ENCODE measurements at regions not wholly inside any gene's neighbourhood (a gene's known extent, or its start where the extent isn't known, plus 50 kb on each side); places are given as distances from the start of the nearest gene placed in this dataset.

GRCh38 chr9:13575558-13575957, 296.1 kb upstream of the MPDZ start (continued):
- no peak for TF ChIP-seq CTCF (conservative IDR thresholded peaks at IDR 0.05; ENCODE audit: low read depth in 2 of 2)
- TF ChIP-seq REST (IDR thresholded peaks at IDR 0.05; ENCODE audit: unreplicated experiment), result no peak

GRCh38 chr9:13570068-13570974, 290.8 kb upstream of the MPDZ start:
- Histone ChIP-seq H3K79me2 (replicated peaks; ENCODE audit: insufficient read depth) (no peaks in the 10 kb centered on the region), H4K20me1 (replicated peaks; ENCODE audit: insufficient read depth) (no peaks in the 10 kb centered on the region), H3K27me3 (ENCODE audit: insufficient read depth) (no peaks in the 10 kb centered on the region), H3K9me2 (ENCODE audit: insufficient read depth) (no peaks in the 10 kb centered on the region), H3K27ac (ENCODE audit: low read depth) (no peak overlapping the region), H2AFZ (no peak overlapping the region), H3K4me1 (ENCODE audit: insufficient read depth) (peaks cover 7% of the 10 kb centered on the region), H3F3A (replicated peaks; ENCODE audit: low read depth) (no peaks in the 10 kb centered on the region), H3K36me3 (ENCODE audit: insufficient read depth) (no peaks in the 10 kb centered on the region), H3K4me3 (no peak overlapping the region), H3K4me2 (no peak overlapping the region)
- DNase-seq (ENCODE audit: low spot score), result no peak
- Mint-ChIP-seq H3K9me3 (no peaks in the 10 kb centered on the region), H3K36me3 (ENCODE audit: low read depth) (no peaks in the 10 kb centered on the region), H3K4me3 (no peak overlapping the region), H3K4me1 (peaks cover 14% of the 10 kb centered on the region), H3K27ac (no peak overlapping the region), H3K27me3 (ENCODE audit: insufficient read depth, low read depth, poor library complexity) (peaks cover 6% of the 10 kb centered on the region)
- TF ChIP-seq POLR2AphosphoS5 (IDR thresholded peaks at IDR 0.05; ENCODE audit: low read depth), result no peak
- TF ChIP-seq STAT1 (IDR thresholded peaks at IDR 0.05; ENCODE audit: unreplicated experiment), result no peak
- TF ChIP-seq CREB1 (CRISPR knock-in tag; IDR thresholded peaks at IDR 0.05; ENCODE audit: low read depth), result no peak
- TF ChIP-seq NANOG (IDR thresholded peaks at IDR 0.05; ENCODE audit: borderline replicate concordance), result no peak
- no peak for TF ChIP-seq ZNF114 (CRISPR knock-in tag; IDR thresholded peaks at IDR 0.05)
- TF ChIP-seq REST (IDR thresholded peaks at IDR 0.05; ENCODE audit: unreplicated experiment), result no peak
- no peak for ATAC-seq

All from GM23338 (cell line).